Fibroblast of lung (primary cell): ENCODE measurements at regions not wholly inside any gene's neighbourhood (a gene's known extent, or its start where the extent isn't known, plus 50 kb on each side); places are given as distances from the start of the nearest gene placed in this dataset.

ENCODE experiments used
- DNase-seq, 2 donors: peaks; one replicate each; pipeline versions ENCODE4 v3.0.0 to v3.0.0-alpha.2; 2010; ENCODE audit warnings: low read depth in 2 of 2
- H2AFZ ChIP-seq: 2 replicates; pipeline ENCODE4 v1.5.1; 2012; ENCODE audit warnings: low read length, control low read depth, inconsistent platforms
- H3K27ac ChIP-seq: 2 replicates; pipeline ENCODE4 v1.5.1; 2011; ENCODE audit warnings: low read length, control low read depth; ENCODE audit not compliant: insufficient read depth
- H3K27me3 ChIP-seq: 2 replicates; pipeline ENCODE4 v1.5.1; 2011; ENCODE audit warnings: mild to moderate bottlenecking, low read length; ENCODE audit not compliant: control insufficient read depth, insufficient read depth
- H3K36me3 ChIP-seq: 2 replicates; pipeline ENCODE4 v1.5.1; 2011; ENCODE audit warnings: low read length; ENCODE audit not compliant: control insufficient read depth, insufficient read depth
- H3K4me1 ChIP-seq: 2 replicates; pipeline ENCODE4 v1.5.1; 2011; ENCODE audit warnings: low read length; ENCODE audit not compliant: control insufficient read depth, insufficient read depth; ENCODE audit errors: extremely low read depth
- H3K4me2 ChIP-seq: 2 replicates; pipeline ENCODE4 v1.5.1; 2011; ENCODE audit warnings: low read length, control low read depth; ENCODE audit not compliant: insufficient read depth; ENCODE audit errors: extremely low read depth
- H3K4me3 ChIP-seq, 4 experiments: fragments of 200-600 bp in 1 of 4; sonication (generic) in 1 of 4; replicated peaks in 1 of 4; 2 replicates each; pipeline ENCODE4 v1.5.1; 2011 to 2016; ENCODE audit warnings: low read length in 4 of 4, low read depth in 3 of 4, mild to moderate bottlenecking in 3 of 4, control low read depth in 2 of 4, inconsistent platforms in 1 of 4, mixed read lengths in 1 of 4; ENCODE audit not compliant: insufficient read depth in 1 of 4; ENCODE audit errors: control extremely low read depth in 1 of 4
- H3K79me2 ChIP-seq: 2 replicates; pipeline ENCODE4 v1.5.1; 2012; ENCODE audit warnings: mild to moderate bottlenecking, low read length, inconsistent platforms; ENCODE audit not compliant: control insufficient read depth, insufficient read depth
- H3K9ac ChIP-seq: 2 replicates; pipeline ENCODE4 v1.5.1; 2011; ENCODE audit warnings: mild to moderate bottlenecking, low read length, control low read depth; ENCODE audit not compliant: insufficient read depth
- H3K9me3 ChIP-seq: 2 replicates; pipeline ENCODE4 v1.5.1; 2012; ENCODE audit warnings: low read depth, low read length; ENCODE audit not compliant: control insufficient read depth, insufficient read depth
- H4K20me1 ChIP-seq: 2 replicates; pipeline ENCODE4 v1.5.1; 2011; ENCODE audit warnings: low read length; ENCODE audit not compliant: control insufficient read depth, insufficient read depth; ENCODE audit errors: extremely low read depth
- EZH2 ChIP-seq: IDR thresholded peaks from 2 replicates; pipeline ENCODE4 v1.5.1; 2012; ENCODE audit warnings: low read length, control low read depth, mild to moderate bottlenecking; ENCODE audit errors: missing control alignments
- TF ChIP-seq, protein P1 (sequence below), 2 donors: IDR thresholded peaks in 1 of 2; conservative IDR thresholded peaks in 1 of 2; 1 replicate in 1 of 2; 2 replicates in 1 of 2; pipeline ENCODE4 v1.5.1; 2011 to 2012; ENCODE audit warnings: low read length in 2 of 2, control low read depth in 1 of 2, inconsistent platforms in 1 of 2, low read depth in 1 of 2, mild to moderate bottlenecking in 1 of 2

DNA sequence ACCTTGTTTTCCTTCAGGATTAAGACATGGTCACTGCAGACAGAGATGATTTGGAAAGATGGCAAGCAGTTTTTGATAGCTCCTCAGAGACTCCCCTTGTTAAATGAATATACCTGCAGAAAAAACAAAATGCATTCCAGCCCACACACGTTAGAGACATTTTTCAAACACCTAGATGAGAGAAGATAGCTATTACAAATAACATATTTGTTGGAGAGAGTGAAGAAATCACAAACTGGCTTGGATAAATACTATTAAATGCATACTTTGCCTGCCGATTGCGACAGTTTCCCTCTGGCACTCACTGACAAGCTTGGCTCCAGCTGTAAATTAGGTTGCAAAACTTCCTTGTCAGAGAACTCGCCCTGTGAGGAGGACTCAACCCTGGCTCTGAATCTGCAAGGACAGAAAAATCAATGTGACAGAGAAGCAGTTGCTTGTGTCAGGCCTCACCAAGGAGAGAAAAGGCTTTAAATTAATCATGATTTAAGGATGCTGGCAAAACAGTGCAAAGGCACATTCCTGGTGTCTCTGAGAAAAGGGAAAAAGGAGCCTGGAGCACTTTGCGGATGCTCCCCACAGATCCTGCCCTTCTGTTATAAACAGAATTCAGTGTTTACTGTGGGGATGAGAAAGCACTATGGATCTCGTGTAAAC, 423.7 kb upstream of the MARCKS start:
- Histone ChIP-seq H3K27ac (no peak overlapping the region), H3K4me1 (peaks cover 5% of the 10 kb centered on the region)

DNA sequence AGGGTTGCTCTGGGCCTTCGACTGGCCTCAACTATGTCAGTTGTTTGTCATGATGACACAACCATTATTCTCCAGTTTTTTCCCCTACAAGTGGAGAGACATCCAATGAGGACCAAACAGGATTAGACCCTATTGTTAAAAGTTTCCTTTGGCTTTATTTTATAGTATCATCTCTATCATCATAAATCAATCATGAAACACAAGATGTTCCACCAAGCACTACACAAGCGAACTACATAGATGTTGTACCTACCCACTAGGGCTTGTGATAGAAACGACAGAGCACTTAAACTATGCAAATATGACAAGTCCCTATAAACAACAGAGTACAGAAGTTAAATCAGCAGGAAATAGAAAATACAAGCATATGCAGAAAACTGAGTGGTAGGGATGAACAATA, 422.5 kb upstream of the MARCKS start:
- H3K4me1 ChIP-seq, result peaks cover 5% of the 10 kb centered on the region
- no peak overlapping the region for H2AFZ ChIP-seq
- no peaks in the 10 kb centered on the region for H3K36me3 ChIP-seq
- no peak overlapping the region for H3K4me2 ChIP-seq
- H3K9me3 ChIP-seq, result no peaks in the 10 kb centered on the region
- H3K9ac ChIP-seq, result no peak overlapping the region
- no peak overlapping the region for H3K4me3 ChIP-seq
- no peak for TF ChIP-seq EZH2
- TF ChIP-seq, protein P1, sequence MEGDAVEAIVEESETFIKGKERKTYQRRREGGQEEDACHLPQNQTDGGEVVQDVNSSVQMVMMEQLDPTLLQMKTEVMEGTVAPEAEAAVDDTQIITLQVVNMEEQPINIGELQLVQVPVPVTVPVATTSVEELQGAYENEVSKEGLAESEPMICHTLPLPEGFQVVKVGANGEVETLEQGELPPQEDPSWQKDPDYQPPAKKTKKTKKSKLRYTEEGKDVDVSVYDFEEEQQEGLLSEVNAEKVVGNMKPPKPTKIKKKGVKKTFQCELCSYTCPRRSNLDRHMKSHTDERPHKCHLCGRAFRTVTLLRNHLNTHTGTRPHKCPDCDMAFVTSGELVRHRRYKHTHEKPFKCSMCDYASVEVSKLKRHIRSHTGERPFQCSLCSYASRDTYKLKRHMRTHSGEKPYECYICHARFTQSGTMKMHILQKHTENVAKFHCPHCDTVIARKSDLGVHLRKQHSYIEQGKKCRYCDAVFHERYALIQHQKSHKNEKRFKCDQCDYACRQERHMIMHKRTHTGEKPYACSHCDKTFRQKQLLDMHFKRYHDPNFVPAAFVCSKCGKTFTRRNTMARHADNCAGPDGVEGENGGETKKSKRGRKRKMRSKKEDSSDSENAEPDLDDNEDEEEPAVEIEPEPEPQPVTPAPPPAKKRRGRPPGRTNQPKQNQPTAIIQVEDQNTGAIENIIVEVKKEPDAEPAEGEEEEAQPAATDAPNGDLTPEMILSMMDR (conservative IDR thresholded peaks at IDR 0.05 in 1 of 2, IDR thresholded peaks at IDR 0.05 in 1 of 2; ENCODE audit: low read depth in 1 of 2, low read length in 2 of 2), result no peak
- no peaks in the 10 kb centered on the region for H3K27me3 ChIP-seq
- H3K27ac ChIP-seq, result no peak overlapping the region
- H4K20me1 ChIP-seq, result no peaks in the 10 kb centered on the region
- no peak for DNase-seq
- H3K79me2 ChIP-seq, result no peaks in the 10 kb centered on the region

More for the DNA sequence above, 423.7 kb upstream of the MARCKS start:
- peak overlapping the region; percentile 27 for H3K4me2 ChIP-seq
- no peak for TF ChIP-seq EZH2
- no peaks in the 10 kb centered on the region for H3K36me3 ChIP-seq
- no peaks in the 10 kb centered on the region for H3K27me3 ChIP-seq
- H2AFZ ChIP-seq, result no peak overlapping the region
- no peaks in the 10 kb centered on the region for H4K20me1 ChIP-seq
- peak; percentile 59 to 92 for DNase-seq
- no peak overlapping the region for H3K4me3 ChIP-seq
- H3K9ac ChIP-seq, result no peak overlapping the region
- H3K79me2 ChIP-seq, result no peaks in the 10 kb centered on the region
- H3K9me3 ChIP-seq, result no peaks in the 10 kb centered on the region

DNA sequence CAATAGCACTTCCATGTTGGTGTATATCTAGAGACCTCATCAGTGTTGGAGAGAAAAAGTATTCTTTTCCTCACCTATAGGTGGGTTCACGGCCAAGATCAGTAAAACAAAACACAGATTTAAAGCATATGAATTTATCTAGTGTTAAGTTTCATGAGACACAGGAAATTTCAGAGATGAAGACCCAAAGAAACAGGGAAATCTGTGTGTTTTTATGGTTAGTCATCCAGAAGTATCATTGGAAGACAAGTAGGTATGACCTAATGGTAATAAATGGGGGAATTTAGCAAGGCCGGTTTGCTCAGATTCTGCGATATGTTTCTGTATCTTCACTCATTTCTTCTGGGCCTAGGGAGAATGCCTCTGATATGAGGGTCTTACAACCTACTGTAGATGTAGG, 419.6 kb upstream of the MARCKS start:
- Histone ChIP-seq H3K36me3 (no peaks in the 10 kb centered on the region), H3K4me2 (no peak overlapping the region), H4K20me1 (no peaks in the 10 kb centered on the region), H3K4me1 (peaks cover 3% of the 10 kb centered on the region), H3K27me3 (no peaks in the 10 kb centered on the region), H3K79me2 (no peaks in the 10 kb centered on the region), H3K9me3 (no peaks in the 10 kb centered on the region), H3K4me3 (no peak overlapping the region), H3K9ac (no peak overlapping the region), H3K27ac (no peak overlapping the region), H2AFZ (no peak overlapping the region)
- TF ChIP-seq EZH2, result no peak
- TF ChIP-seq, protein P1 (conservative IDR thresholded peaks at IDR 0.05 in 1 of 2, IDR thresholded peaks at IDR 0.05 in 1 of 2; ENCODE audit: low read depth in 1 of 2, low read length in 2 of 2), result no peak
- DNase-seq, result no peak
